ENCODE measurements at regions not wholly inside any gene's neighbourhood (a gene's known extent, or its start where the extent isn't known, plus 50 kb on each side); places are given as distances from the start of the nearest gene placed in this dataset.
A peak's percentile ranks its signal among the peaks of the same experiment; 100 is the strongest.
"Not testable (repeated sequence)": the region's sequence is repeated elsewhere in the genome, so short reads cannot be mapped to it uniquely, and the experiment has no call there.

DNA sequence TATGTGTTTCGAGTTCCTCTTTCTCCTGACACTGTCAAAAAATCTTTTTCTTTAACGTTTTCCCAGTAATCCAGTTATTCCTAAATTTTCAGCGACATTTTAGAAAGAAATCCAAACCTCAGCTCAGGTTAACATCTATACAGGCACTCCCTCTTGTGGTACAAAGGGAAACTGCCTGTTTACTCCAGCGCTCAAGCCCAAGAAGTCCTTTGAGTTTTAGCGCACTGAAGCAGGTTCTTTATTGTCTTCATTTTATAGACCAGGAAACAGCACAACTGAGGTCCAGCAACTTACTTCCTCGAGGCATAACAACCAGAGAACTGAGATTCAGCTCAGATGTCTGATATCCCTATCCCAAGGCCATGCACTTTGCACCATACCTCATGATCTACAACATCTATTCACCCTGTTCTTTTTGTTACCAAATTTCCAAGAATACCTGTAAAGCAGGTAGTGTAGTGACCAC is 287.2 kb upstream of the MKLN1 start:
- POLR2A ChIA-PET, result interaction anchor here (0.5 to 4.4 kb wide), 33 partner anchors 13 to 263 kb away, joined by 3 to 32 read pairs (median 5); no protein-coding TSS in a partner anchor

DNA sequence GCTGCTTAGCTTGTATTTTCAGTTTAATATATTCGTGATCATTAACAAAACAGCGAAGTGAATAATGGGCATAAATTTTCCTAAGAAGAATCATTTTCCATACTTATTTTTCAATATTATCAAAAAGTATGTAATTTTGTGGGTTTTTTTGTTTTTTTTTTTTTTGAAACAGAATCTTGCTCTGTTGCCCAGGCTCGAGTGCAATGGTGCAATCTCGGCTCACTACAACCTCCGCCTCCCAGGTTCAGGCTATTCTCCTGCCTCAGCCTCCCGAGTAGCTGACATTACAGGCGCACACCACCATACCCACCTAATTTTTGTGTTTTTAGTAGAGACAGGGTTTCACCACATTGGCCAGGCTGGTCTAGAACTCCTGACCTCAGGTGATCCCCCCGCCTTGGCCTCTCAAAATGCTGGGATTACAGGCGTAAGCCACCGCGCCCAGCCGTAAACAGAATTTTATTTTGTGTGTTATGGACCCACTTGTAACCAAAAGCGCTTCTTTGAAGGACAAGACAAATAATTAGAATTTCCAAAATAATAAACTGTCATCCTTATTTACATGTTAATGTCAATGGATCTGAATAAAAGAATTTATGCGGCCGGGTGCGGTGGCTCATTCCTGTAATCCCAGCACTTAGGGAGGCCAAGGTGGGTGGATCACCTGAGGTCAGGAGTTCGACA is 286.5 kb upstream of the MKLN1 start:
- not testable (repeated sequence) for H3K27ac Mint-ChIP-seq (ENCODE audit: low read depth, unreplicated experiment); H3K27me3 Mint-ChIP-seq (ENCODE audit: insufficient read depth, unreplicated experiment); H3K9me3 Mint-ChIP-seq (ENCODE audit: unreplicated experiment); BruUV-seq (replicated peaks); H3K4me3 Mint-ChIP-seq (ENCODE audit: unreplicated experiment); DNase-seq (ENCODE audit: unreplicated experiment)
- peaks cover 40% of the 10 kb centered on the region for H3K36me3 Mint-ChIP-seq (ENCODE audit: insufficient read depth, unreplicated experiment)
- intact Hi-C loops (cut with micrococcal nuclease), result loop anchor here (2.0 to 10.0 kb wide), 4 partner anchors 28 to 79 kb away; no protein-coding TSS in a partner anchor
- ChIA-PET CTCF (interaction anchor here (0.6 to 4.1 kb wide), 34 partner anchors 8 to 264 kb away, joined by 3 to 72 read pairs (median 6); no protein-coding TSS in a partner anchor), POLR2A (interaction anchor here (0.6 to 4.4 kb wide), 21 partner anchors 13 to 262 kb away, joined by 3 to 32 read pairs (median 8); no protein-coding TSS in a partner anchor)
- peaks cover 31% of the 10 kb centered on the region for H3K4me1 Mint-ChIP-seq (ENCODE audit: insufficient read depth, unreplicated experiment)

More for the DNA sequence above, 287.2 kb upstream of the MKLN1 start:
- H3K36me3 Mint-ChIP-seq (ENCODE audit: insufficient read depth, unreplicated experiment), result peaks cover 42% of the 10 kb centered on the region
- H3K4me3 Mint-ChIP-seq (ENCODE audit: unreplicated experiment), result peak overlapping the region; percentile 53
- no peaks in the 10 kb centered on the region for H3K9me3 Mint-ChIP-seq (ENCODE audit: unreplicated experiment)
- DNase-seq (ENCODE audit: unreplicated experiment), result peak; percentile 77
- CTCF ChIA-PET, result interaction anchor here (0.6 to 4.1 kb wide), 45 partner anchors 9 to 264 kb away, joined by 3 to 72 read pairs (median 5); no protein-coding TSS in a partner anchor
- intact Hi-C loops (cut with micrococcal nuclease), result loop anchor here (1.0 to 10.0 kb wide), 7 partner anchors 28 to 246 kb away; no protein-coding TSS in a partner anchor
- H3K27ac Mint-ChIP-seq (ENCODE audit: low read depth, unreplicated experiment), result peak overlapping the region; percentile 78
- BruUV-seq (replicated peaks), result no TSS peak
- no peaks in the 10 kb centered on the region for H3K27me3 Mint-ChIP-seq (ENCODE audit: insufficient read depth, unreplicated experiment)
- H3K4me1 Mint-ChIP-seq (ENCODE audit: insufficient read depth, unreplicated experiment), result peaks cover 31% of the 10 kb centered on the region
- TF ChIP-seq, protein P1, sequence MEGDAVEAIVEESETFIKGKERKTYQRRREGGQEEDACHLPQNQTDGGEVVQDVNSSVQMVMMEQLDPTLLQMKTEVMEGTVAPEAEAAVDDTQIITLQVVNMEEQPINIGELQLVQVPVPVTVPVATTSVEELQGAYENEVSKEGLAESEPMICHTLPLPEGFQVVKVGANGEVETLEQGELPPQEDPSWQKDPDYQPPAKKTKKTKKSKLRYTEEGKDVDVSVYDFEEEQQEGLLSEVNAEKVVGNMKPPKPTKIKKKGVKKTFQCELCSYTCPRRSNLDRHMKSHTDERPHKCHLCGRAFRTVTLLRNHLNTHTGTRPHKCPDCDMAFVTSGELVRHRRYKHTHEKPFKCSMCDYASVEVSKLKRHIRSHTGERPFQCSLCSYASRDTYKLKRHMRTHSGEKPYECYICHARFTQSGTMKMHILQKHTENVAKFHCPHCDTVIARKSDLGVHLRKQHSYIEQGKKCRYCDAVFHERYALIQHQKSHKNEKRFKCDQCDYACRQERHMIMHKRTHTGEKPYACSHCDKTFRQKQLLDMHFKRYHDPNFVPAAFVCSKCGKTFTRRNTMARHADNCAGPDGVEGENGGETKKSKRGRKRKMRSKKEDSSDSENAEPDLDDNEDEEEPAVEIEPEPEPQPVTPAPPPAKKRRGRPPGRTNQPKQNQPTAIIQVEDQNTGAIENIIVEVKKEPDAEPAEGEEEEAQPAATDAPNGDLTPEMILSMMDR (IDR thresholded peaks at IDR 0.05; ENCODE audit: unreplicated experiment), result peak; percentile 87

DNA sequence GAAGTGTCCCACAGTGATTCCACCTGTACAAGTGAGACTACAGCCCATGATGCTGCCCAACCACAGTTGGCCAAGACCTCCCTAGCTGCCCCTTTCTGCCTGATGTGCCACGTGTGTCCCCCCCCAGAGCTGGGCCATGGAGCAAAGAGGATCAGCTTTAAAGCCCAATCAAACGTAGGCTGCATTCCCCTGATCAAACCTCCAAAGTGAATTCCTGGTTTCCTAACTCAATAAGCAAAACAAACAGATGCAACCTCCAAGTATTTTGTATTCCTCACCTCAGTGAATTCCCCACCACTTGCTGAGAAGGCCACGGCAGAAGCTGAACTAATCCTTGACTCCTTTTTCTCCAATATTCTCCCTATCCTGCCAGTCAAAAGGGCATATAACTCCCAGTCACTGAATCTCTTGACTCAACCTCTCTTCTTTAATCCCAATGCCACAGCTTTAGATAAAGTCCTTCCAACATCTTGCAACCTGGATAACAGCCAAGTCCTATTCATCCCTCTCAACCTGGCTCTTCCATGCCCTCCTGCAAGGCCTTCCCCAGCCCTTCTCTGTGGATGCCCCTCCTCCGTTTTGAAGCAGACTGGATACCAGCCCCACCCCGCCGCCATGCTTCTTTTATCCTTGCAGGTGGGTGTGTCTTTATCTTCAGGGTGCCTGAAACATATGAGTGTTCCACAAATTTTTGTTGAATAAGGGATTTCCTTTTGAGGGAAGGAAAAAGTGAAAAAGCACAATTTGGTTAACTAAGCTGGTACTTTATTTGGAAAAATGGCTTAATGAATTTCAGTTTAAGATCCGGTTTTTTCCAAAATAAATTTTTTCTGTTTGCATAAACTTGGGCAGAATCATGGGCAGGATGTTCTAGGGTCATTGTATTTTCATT is 285.2 kb upstream of the MKLN1 start:
- Mint-ChIP-seq H3K27me3 (ENCODE audit: insufficient read depth, unreplicated experiment) (no peaks in the 10 kb centered on the region), H3K4me3 (ENCODE audit: unreplicated experiment) (no peak overlapping the region), H3K9me3 (ENCODE audit: unreplicated experiment) (no peaks in the 10 kb centered on the region), H3K36me3 (ENCODE audit: insufficient read depth, unreplicated experiment) (peaks cover 31% of the 10 kb centered on the region), H3K4me1 (ENCODE audit: insufficient read depth, unreplicated experiment) (peaks cover 31% of the 10 kb centered on the region), H3K27ac (ENCODE audit: low read depth, unreplicated experiment) (peak overlapping the region; percentile 6)
- CTCF ChIA-PET, result interaction anchor here (0.6 to 2.0 kb wide), 10 partner anchors 10 to 386 kb away, joined by 3 to 11 read pairs (median 4); no protein-coding TSS in a partner anchor
- POLR2A ChIA-PET, result interaction anchor here (0.6 to 1.1 kb wide), 4 partner anchors 17 to 148 kb away, joined by 3 to 4 read pairs (median 3); no protein-coding TSS in a partner anchor
- intact Hi-C loops (cut with micrococcal nuclease), result loop anchor here (5.0 to 10.0 kb wide), 3 partner anchors 45 to 80 kb away; no protein-coding TSS in a partner anchor
- TF ChIP-seq, protein P1 (IDR thresholded peaks at IDR 0.05; ENCODE audit: unreplicated experiment), result no peak
- BruUV-seq (replicated peaks), result no TSS peak
- DNase-seq (ENCODE audit: unreplicated experiment), result no peak

DNA sequence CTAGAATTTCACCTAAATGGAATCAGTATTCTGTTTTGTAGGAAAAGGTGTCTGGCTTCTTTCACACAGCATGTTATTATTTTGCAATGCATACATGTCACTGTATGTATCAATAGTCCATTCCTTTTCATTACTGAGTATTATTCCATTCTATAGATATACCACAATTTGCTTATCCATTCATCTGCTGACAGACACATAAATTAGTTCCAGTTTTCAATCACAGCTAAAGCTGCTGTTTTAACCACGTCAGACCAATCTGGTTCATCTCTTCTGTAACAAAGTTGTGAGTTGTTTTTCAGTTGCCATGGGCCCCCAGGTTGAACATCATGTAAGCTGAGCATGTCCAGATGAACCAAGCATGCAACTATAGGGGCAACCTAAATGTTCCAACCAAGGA is 282.1 kb upstream of the MKLN1 start:
- intact Hi-C loops (cut with micrococcal nuclease), result loop anchor here (10.0 kb wide), 1 partner anchor 59 kb away; no protein-coding TSS in a partner anchor
- Mint-ChIP-seq H3K4me1 (ENCODE audit: insufficient read depth, unreplicated experiment) (peaks cover 25% of the 10 kb centered on the region), H3K27ac (ENCODE audit: low read depth, unreplicated experiment) (no peak overlapping the region), H3K27me3 (ENCODE audit: insufficient read depth, unreplicated experiment) (no peaks in the 10 kb centered on the region), H3K4me3 (ENCODE audit: unreplicated experiment) (no peak overlapping the region), H3K36me3 (ENCODE audit: insufficient read depth, unreplicated experiment) (peaks cover 44% of the 10 kb centered on the region), H3K9me3 (ENCODE audit: unreplicated experiment) (no peaks in the 10 kb centered on the region)
- no peak for DNase-seq (ENCODE audit: unreplicated experiment)
- POLR2A ChIA-PET, result interaction anchor here (1.2 kb wide), 1 partner anchor 19 kb away, joined by 4 read pairs; no protein-coding TSS in a partner anchor
- TF ChIP-seq, protein P1 (IDR thresholded peaks at IDR 0.05; ENCODE audit: unreplicated experiment), result no peak
- no TSS peak for BruUV-seq (replicated peaks)
- CTCF ChIA-PET, result interaction anchor here (0.8 to 1.4 kb wide), 5 partner anchors 23 to 252 kb away, joined by 3 to 6 read pairs (median 3); no protein-coding TSS in a partner anchor
